Caco-2 (cell line): ENCODE measurements at regions not wholly inside any gene's neighbourhood (a gene's known extent, or its start where the extent isn't known, plus 50 kb on each side); places are given as distances from the start of the nearest gene placed in this dataset.

Source experiments
- BruUV-seq: library from RNA; stranded (reverse); fragments of 400-500 nt; replicated peaks from 2 replicates; lab custom pipeline; 2021; lab: Mats Ljungman, UMichigan
- CTCF ChIA-PET: fragments of 300-600 bp; sonication (Branson Sonifier 250); formaldehyde crosslinking; loops from one replicate; lab custom pipeline; 2022; ENCODE audit warnings: antibody characterized with exemption; lab: Charles Lee
- POLR2A ChIA-PET: fragments of 300-600 bp; sonication (Branson Sonifier 250); formaldehyde crosslinking; loops from one replicate; lab custom pipeline; 2022; ENCODE audit warnings: antibody characterized with exemption; lab: Charles Lee
- DNase-seq, 2 experiments: peaks; one replicate each; pipeline versions ENCODE4 v3.0.0 to v3.0.0-alpha.2; 2020 to 2022
- H3K27me3 ChIP-seq: replicated peaks from 2 replicates; pipeline ENCODE4 v1.6.0; 2011; ENCODE audit warnings: low read length; ENCODE audit not compliant: control insufficient read depth, insufficient read depth
- H3K36me3 ChIP-seq: 2 replicates; pipeline ENCODE4 v1.5.1; 2011; ENCODE audit warnings: low read length; ENCODE audit not compliant: control insufficient read depth, insufficient read depth
- H3K4me1 ChIP-seq: fragments of 250-450 bp; sonication (Bioruptor Pico); 2 replicates; pipeline ENCODE4 v1.5.1; 2020; ENCODE audit warnings: mild to moderate bottlenecking
- H3K4me3 ChIP-seq: 2 replicates; pipeline ENCODE4 v1.5.1; 2011; ENCODE audit warnings: low read depth, mild to moderate bottlenecking, control low read depth, low read length
- H3K9me3 ChIP-seq: fragments of 250-450 bp; sonication (Bioruptor Pico); 2 replicates; pipeline ENCODE4 v1.5.1; 2020; ENCODE audit warnings: mild to moderate bottlenecking, moderate library complexity
- H3K27ac Mint-ChIP-seq: one replicate; pipeline ENCODE4 v1.8.0; 2022; ENCODE audit warnings: mixed read lengths; ENCODE audit not compliant: unreplicated experiment
- H3K27me3 Mint-ChIP-seq: one replicate; pipeline ENCODE4 v1.8.0; 2022; ENCODE audit warnings: mixed read lengths; ENCODE audit not compliant: insufficient read depth, unreplicated experiment
- H3K36me3 Mint-ChIP-seq: one replicate; pipeline ENCODE4 v1.8.0; 2022; ENCODE audit warnings: mild to moderate bottlenecking, mixed read lengths; ENCODE audit not compliant: insufficient read depth, unreplicated experiment
- H3K4me1 Mint-ChIP-seq: one replicate; pipeline ENCODE4 v1.8.0; 2022; ENCODE audit warnings: low read depth, mixed read lengths; ENCODE audit not compliant: unreplicated experiment
- H3K4me3 Mint-ChIP-seq: one replicate; pipeline ENCODE4 v1.8.0; 2022; ENCODE audit warnings: mild to moderate bottlenecking, moderate library complexity, mixed read lengths; ENCODE audit not compliant: unreplicated experiment
- H3K9me3 Mint-ChIP-seq: one replicate; pipeline ENCODE4 v1.8.0; 2022; ENCODE audit warnings: mixed read lengths; ENCODE audit not compliant: unreplicated experiment
- CTCF ChIP-seq, 2 experiments: fragments of 200-600 bp in 1 of 2; IDR thresholded peaks; 1 replicate in 1 of 2; 2 replicates in 1 of 2; pipeline versions ENCODE4 v1.5.1 to v1.8.0; 2011 to 2022; ENCODE audit warnings: antibody characterized with exemption in 1 of 2, control low read depth in 1 of 2, inconsistent platforms in 1 of 2, low read depth in 1 of 2, low read length in 1 of 2, mild to moderate bottlenecking in 1 of 2, moderate library complexity in 1 of 2; ENCODE audit not compliant: insufficient read depth in 1 of 2, severe bottlenecking in 1 of 2, unreplicated experiment in 1 of 2
- intact Hi-C: fragments of 100-400 bp; cut with micrococcal nuclease; formaldehyde crosslinking; loops from one replicate; pipeline ENCODE4 v1.10.0; 2022; ENCODE audit not compliant: unreplicated experiment

DNA sequence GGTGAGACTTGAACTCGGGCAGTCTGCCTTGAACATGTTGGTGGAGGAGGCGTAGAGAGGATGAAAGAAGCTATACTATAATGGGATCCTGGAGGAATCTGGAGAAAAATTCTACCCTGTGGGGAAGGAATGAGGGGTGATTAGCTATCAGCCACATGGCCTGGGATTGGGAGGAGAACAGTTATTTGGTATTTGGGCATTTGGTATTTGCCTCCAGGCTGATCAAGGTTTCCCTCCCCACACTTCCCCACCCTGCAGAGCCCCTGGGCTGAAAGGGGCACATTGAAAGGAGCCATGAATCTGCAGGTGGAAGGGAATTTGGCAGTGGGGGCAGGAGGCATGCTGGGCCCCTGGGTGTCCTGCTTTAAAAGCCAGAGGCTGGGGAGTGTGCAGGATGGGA is 235.3 kb downstream of the INHBA start:
- H3K9me3 ChIP-seq, result no peaks in the 10 kb centered on the region
- Mint-ChIP-seq H3K27ac (no peak overlapping the region), H3K27me3 (no peaks in the 10 kb centered on the region), H3K4me3 (no peak overlapping the region), H3K36me3 (no peaks in the 10 kb centered on the region), H3K4me1 (peaks cover 16% of the 10 kb centered on the region), H3K9me3 (no peaks in the 10 kb centered on the region)
- H3K27me3 ChIP-seq, result no peaks in the 10 kb centered on the region
- TF ChIP-seq CTCF (IDR thresholded peaks at IDR 0.05; ENCODE audit: insufficient read depth in 1 of 2, low read depth in 1 of 2, low read length in 1 of 2, severe bottlenecking in 1 of 2, unreplicated experiment in 1 of 2), result no peak
- intact Hi-C loops, result no loop called here
- ChIA-PET POLR2A (no interaction called here), CTCF (no interaction called here)
- no peaks in the 10 kb centered on the region for H3K4me1 ChIP-seq
- no peaks in the 10 kb centered on the region for H3K36me3 ChIP-seq
- H3K4me3 ChIP-seq, result no peak overlapping the region
- no TSS peak for BruUV-seq
- no peak for DNase-seq

DNA sequence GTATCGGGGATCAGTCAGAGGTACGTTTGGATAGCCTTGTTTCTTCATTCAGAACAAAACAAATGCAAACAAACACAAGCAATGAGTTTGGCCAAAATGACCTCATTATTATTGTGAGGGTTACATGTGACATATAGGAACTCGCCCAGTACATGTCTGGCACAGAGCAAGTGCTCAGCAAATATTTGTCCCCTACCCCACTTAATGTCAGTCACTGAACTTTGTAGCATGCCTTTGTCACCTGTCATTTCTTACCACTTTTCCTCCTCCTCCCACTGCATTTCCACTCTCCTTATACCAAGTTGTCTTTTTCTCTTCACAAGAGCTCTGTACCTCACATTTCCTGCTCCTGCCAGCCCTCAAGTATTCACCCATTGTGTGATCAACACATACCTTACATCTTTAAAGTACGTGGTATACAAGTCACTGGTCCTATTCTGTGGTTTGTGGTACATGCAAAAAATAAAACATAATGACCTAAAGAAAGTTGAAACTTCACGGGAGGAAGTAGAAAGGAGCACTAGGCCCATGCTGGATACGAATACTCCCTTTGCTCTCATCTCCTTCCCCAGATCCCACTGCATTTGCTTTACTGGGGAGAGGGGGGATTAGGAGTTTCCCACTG is 236.0 kb downstream of the INHBA start:
- no peak overlapping the region for H3K27ac Mint-ChIP-seq
- no peaks in the 10 kb centered on the region for H3K27me3 Mint-ChIP-seq
- Histone ChIP-seq H3K27me3 (no peaks in the 10 kb centered on the region), H3K4me3 (no peak overlapping the region), H3K36me3 (no peaks in the 10 kb centered on the region), H3K4me1 (no peaks in the 10 kb centered on the region), H3K9me3 (no peaks in the 10 kb centered on the region)
- no TSS peak for BruUV-seq
- no peak overlapping the region for H3K4me3 Mint-ChIP-seq
- no peaks in the 10 kb centered on the region for H3K9me3 Mint-ChIP-seq
- CTCF ChIA-PET, result interaction anchor here (0.6 kb wide), 1 partner anchor 1115 kb away, joined by 3 read pairs; no protein-coding TSS in a partner anchor
- POLR2A ChIA-PET, result no interaction called here
- intact Hi-C loops, result no loop called here
- TF ChIP-seq CTCF (IDR thresholded peaks at IDR 0.05; ENCODE audit: insufficient read depth in 1 of 2, low read depth in 1 of 2, low read length in 1 of 2, severe bottlenecking in 1 of 2, unreplicated experiment in 1 of 2), result no peak
- no peaks in the 10 kb centered on the region for H3K36me3 Mint-ChIP-seq
- DNase-seq, result no peak
- peaks cover 16% of the 10 kb centered on the region for H3K4me1 Mint-ChIP-seq

GRCh38 chr7:41465571-41465970 is 237.3 kb downstream of the INHBA start:
- Histone ChIP-seq H3K4me3 (no peak overlapping the region), H3K27me3 (no peaks in the 10 kb centered on the region), H3K9me3 (no peaks in the 10 kb centered on the region), H3K36me3 (no peaks in the 10 kb centered on the region), H3K4me1 (no peaks in the 10 kb centered on the region)
- Mint-ChIP-seq H3K4me3 (no peak overlapping the region), H3K4me1 (peaks cover 16% of the 10 kb centered on the region), H3K27ac (no peak overlapping the region), H3K36me3 (no peaks in the 10 kb centered on the region), H3K27me3 (no peaks in the 10 kb centered on the region), H3K9me3 (no peaks in the 10 kb centered on the region)
- intact Hi-C loops, result no loop called here
- no peak for TF ChIP-seq CTCF (IDR thresholded peaks at IDR 0.05; ENCODE audit: insufficient read depth in 1 of 2, low read depth in 1 of 2, low read length in 1 of 2, severe bottlenecking in 1 of 2, unreplicated experiment in 1 of 2)
- DNase-seq, result no peak
- ChIA-PET POLR2A (no interaction called here), CTCF (no interaction called here)
- BruUV-seq, result no TSS peak
